ENCODE measurements at regions not wholly inside any gene's neighbourhood (a gene's known extent, or its start where the extent isn't known, plus 50 kb on each side); places are given as distances from the start of the nearest gene placed in this dataset.

GRCh38 chr12:17489452-17489851, 600.5 kb downstream of the RERGL start:
- TF ChIP-seq POLR2A (IDR thresholded peaks at IDR 0.05; ENCODE audit: low read depth, low read length) (no peak), PAX5 (IDR thresholded peaks at IDR 0.05; ENCODE audit: insufficient read depth, low read length, severe bottlenecking) (no peak), TAF1 (IDR thresholded peaks at IDR 0.05; ENCODE audit: low read depth, low read length) (no peak), POLR2AphosphoS5 (IDR thresholded peaks at IDR 0.05; ENCODE audit: low read depth, low read length) (no peak), SPI1 (IDR thresholded peaks at IDR 0.05; ENCODE audit: low read depth, low read length) (no peak), POU2F2 (IDR thresholded peaks at IDR 0.05; ENCODE audit: low read depth, low read length) (no peak)
